HG03439 (cell line): ENCODE measurements at regions not wholly inside any gene's neighbourhood (a gene's known extent, or its start where the extent isn't known, plus 50 kb on each side); places are given as distances from the start of the nearest gene placed in this dataset.
"Not testable (repeated sequence)": the region's sequence is repeated elsewhere in the genome, so short reads cannot be mapped to it uniquely, and the experiment has no call there.

ENCODE experiments used
- ATAC-seq: cut with Tn5 transposase; IDR thresholded peaks from one replicate; pipeline ENCODE4 v1.9.1; 2021; ENCODE audit warnings: mild to moderate bottlenecking, moderate library complexity; ENCODE audit not compliant: unreplicated experiment

GRCh38 chr18:57954935-57955334 lies 89.1 kb upstream of the NEDD4L start:
- ATAC-seq: no peak

- no peak for ATAC-seq
Observed at GRCh38 chr18:57953883-57954282, 90.1 kb upstream of the NEDD4L start.

GRCh38 chr18:57951999-57952774 lies 91.8 kb upstream of the NEDD4L start:
- no peak for ATAC-seq

DNA sequence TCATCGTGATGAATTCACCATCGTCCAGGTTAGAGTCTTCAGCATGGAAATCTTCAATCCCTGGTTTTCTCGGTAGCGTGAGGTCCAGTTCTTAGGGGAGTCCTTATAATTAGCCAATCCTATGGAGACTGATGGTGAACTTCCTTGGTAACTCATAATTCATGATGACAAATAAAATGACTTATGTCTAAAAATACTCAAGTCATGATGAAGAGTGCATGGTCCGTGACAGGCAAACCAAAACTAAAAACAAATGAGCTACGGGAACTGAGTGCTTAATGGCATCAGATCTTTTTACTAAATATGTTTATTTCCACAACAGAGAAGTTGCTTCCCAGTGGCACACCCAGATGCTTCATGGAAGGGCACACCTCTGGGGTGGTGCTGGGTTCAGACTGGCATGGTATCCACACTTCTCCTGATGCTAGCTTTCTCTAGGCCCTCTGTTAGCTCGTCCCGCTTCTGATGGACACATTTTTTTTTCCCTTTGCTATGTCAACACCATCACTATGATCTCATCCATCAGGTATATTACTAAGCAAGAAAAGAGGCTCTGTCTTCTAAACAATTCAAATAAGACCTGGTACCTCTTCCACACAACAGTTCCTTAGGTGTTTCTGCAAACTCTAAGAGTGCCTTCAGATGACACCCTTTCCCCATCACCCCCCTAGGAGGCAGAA lies 92.8 kb upstream of the NEDD4L start:
- peak; percentile 72 for ATAC-seq

DNA sequence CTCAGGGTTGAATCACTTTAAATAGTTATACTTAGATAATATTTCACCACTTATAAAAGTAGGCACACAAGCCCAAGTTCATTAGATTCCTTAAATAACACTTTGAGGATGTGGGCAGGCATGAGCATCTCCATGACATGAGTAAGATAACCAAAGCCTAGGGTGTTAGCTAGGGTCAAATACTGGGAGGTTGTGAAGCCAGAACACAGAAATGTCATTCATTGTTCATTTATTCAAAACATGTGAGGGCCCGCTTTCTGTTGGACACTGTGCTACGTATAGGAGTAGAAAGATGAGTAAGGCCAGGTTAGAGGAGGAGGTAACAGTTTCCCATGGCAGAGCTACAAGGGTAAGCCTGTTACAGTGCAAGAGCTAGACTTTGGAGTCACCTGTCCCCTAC lies 93.5 kb upstream of the NEDD4L start:
- no peak for ATAC-seq

- ATAC-seq: not testable (repeated sequence)
Observed at GRCh38 chr18:57949335-57949734, 94.7 kb upstream of the NEDD4L start.

DNA sequence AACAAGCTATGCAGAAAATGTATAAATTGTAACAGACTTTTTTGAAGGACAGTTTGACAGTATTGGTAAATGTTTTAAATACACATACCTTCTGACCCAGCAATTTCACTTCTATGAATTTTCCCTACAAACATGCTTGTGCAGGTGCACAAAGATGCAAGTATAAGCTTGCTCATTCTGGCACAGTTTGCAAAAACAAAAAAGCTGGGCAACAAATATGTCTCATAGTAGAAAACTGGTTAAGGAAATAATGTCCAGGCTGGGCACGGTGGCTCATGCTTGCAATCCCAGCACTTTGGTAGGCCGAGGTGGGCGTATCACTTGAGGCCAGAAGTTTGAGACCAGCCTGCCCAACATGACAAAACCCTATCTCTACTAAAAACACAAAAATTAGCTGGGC lies 96.9 kb upstream of the NEDD4L start:
- ATAC-seq: no peak

DNA sequence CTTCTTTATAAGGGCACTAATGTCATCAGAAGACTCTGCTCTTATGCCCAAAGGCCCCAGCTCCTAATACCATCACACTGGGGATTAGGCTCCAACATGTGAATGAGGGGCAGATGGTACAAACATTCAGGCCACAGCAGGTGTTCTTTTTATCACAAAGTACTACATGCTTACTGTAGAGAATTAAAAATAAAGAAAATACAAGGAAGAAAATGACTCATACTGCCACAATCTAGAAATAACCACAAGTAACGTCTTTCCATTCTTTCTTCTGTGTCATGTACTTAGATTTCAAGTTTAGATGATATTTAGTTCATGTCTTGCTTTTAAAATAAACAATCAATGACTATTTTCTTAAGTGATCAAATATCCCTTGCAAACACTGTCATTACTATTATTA lies 100.3 kb upstream of the NEDD4L start:
- no peak for ATAC-seq

- no peak for ATAC-seq
Observed at GRCh38 chr18:57942493-57942892, 101.5 kb upstream of the NEDD4L start.

DNA sequence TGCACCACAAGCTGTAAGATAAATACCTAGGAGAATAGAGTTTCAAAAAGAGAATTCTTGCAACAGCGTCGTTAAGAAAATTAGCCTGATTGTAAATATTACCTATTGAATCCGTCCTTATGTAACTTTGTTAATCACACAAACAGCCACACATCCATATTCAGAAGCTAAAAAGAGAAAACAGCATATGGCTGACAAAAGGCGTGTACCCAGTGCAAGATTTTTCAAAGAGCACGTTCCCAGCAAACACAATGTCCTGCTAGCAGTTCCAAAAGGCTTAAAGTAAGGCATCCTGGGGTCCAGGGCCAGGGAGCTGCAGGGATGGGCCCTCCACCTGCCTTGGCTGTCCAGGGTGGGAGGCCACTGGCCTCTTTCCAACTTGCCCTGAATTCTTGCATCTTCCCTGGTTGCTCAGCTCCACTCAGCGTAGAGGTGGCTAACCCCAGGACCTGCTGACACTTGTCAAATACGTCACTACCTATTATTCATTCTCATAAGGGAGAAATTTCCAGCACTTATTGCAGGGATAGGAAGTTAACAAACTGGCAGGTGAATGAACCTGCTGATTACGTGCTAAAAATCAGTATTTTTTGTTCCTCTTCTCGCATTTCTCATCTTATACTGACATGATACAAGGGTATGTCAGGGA lies 102.1 kb upstream of the NEDD4L start:
- ATAC-seq: no peak

- ATAC-seq: no peak
Observed at GRCh38 chr18:57940166-57940660, 103.8 kb upstream of the NEDD4L start.

- ATAC-seq: not testable (repeated sequence)
Observed at GRCh38 chr18:57934375-57934774, 109.7 kb upstream of the NEDD4L start.

DNA sequence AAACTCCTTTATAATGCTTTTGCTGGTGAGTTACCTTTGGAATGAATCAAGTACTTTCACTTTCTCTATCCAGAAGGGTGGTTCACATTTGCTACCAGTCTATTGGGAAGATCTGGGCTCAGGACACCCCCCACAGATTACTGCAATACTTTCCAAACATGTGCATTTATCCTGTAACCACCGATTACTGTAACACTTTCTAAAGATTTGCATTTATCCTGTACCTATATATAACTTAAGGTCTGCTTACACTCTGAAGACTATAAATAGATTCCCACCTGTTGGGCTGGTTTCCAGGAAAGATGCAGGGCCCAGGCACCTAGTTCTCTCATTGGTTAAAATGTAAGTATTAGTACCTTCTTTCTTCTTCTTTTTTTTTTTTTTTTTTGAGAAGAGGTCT lies 113.0 kb upstream of the NEDD4L start:
- ATAC-seq: peak; percentile 70

DNA sequence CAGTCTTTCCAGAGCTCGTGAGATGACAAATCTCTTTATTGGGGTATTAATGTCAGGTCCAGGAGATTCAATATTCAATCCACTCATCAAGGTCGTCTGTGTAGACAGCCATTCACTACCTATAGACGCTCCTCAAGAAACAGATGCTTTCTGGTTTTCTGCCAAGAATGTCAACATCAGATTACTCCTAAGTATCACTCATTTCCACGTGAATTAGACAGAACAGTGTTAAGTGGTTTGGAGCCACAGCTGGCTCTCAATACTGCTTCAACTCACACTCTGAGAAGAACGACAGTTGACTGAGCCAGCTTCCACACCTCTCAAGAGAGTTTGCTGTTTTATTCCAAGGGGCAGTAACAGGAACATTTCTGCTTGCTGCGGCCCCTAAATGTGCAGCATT lies 113.5 kb upstream of the NEDD4L start:
- no peak for ATAC-seq

DNA sequence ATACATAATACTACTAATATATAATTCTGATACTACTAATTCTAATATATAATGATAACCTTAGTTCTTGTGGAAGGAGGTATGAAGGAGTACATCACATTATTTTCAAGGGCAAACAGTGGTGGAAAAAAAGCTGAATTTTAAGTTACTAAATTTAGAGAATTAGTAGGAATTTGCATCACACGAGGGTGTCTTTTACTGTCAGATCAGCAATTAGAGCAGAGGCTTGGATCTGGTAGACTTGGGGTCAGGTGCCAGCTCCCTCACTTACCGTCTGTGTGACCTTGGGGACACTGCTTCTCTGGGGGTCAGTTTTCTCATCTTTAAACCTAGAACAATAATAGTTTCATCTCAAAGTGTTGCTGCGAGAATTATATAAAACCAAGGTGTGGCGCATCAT lies 114.1 kb upstream of the NEDD4L start:
- ATAC-seq: no peak

GRCh38 chr18:57928466-57928865 lies 115.6 kb upstream of the NEDD4L start:
- no peak for ATAC-seq

DNA sequence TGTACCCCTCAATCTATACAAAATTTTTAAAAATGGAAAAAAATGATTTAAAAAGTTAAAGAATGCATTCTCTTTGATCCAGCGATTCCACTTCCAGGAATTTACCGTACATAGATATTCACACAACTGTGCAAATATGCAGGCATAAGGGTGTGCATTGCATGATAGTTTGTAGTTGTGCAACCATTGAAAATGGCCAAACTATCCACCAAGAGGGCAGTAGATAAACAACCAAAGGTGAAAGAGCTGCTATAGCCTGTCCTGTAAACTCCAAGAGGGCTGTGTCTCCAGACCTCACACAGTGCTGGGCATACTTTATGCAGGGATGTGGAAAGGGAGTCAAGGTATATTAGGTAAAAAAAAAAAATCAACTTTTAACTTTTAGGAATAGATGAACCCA lies 116.5 kb upstream of the NEDD4L start:
- ATAC-seq: no peak

DNA sequence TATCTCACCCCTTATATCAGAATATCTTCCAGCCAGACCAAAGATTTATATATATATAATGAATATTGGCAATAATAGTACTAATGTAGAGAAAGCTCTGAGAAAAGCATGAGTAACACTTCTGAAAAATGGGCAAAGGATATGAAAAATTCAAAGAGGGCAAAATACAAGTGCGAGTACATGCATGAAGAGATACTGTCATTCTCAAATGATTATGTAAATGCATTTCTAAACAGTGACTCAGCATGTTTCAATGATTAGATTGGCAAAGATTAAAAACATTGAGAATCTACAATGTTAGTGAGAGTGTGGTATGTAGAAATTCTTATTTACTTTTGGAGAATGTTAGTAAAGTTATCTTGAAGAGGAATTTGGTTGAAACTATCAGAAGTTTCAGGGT lies 118.3 kb upstream of the NEDD4L start:
- no peak for ATAC-seq

GRCh38 chr18:57923611-57924010 lies 120.4 kb upstream of the NEDD4L start:
- ATAC-seq: no peak

DNA sequence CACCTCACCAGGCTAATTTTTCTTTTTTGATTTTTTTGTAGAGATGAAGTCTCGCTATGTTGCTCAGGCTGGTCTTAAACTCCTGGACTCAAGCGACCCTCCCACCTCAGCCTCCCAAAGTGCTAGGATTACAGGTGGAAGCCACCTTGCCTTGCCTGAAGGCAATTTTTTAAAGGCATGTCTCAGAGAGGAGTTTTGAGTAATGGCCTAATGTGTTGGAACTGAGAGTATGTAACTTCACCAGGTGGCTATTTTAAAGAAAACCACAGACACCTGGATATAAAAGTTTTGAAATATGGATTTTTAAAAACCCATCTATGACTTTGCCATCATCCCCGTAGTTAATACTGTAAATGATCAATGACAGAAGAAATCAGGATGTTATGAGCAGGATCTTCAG lies 119.8 kb upstream of the ATP8B1 start:
- no peak for ATAC-seq

GRCh38 chr18:57921708-57922107 lies 118.6 kb upstream of the ATP8B1 start:
- ATAC-seq: no peak

GRCh38 chr18:57920036-57920435 lies 116.9 kb upstream of the ATP8B1 start:
- no peak for ATAC-seq
